ENCODE measurements at regions not wholly inside any gene's neighbourhood (a gene's known extent, or its start where the extent isn't known, plus 50 kb on each side); places are given as distances from the start of the nearest gene placed in this dataset.
A peak's percentile ranks its signal among the peaks of the same experiment; 100 is the strongest.
"Not testable (repeated sequence)": the region's sequence is repeated elsewhere in the genome, so short reads cannot be mapped to it uniquely, and the experiment has no call there.

DNA sequence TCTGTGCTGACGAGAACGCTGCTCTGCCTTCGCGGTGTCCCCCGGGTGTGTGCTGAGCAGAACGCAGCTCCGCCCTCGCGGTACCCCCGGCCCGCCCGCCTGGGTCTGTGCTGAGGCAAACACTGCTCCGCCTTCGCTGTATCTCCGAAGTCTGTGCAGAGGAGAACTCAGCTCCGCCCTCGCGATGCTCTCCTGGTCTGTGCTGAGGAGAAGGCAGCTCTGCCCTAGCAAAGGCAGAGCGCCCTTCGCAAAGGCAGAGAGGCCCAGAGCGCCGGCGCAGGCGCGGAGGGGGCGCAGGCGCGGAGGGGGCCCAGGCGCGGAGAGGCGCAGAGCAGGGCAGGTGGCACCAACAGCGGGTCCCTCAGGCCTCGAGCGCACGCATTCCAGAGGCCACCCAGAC is 1503.6 kb downstream of the FOXD4L5 start:
- H3K36me3 ChIP-seq (ENCODE audit: control insufficient read depth, insufficient read depth, low read length); H3K27me3 ChIP-seq (ENCODE audit: control insufficient read depth, insufficient read depth, low read length); H2AFZ ChIP-seq (ENCODE audit: low read length); H3K4me3 ChIP-seq (replicated peaks in 1 of 4; ENCODE audit: control extremely low read depth in 1 of 4, insufficient read depth in 1 of 4, low read depth in 3 of 4, low read length in 4 of 4); H3K9me3 ChIP-seq (ENCODE audit: control insufficient read depth, insufficient read depth, low read depth, low read length); H3K27ac ChIP-seq (ENCODE audit: insufficient read depth, low read length); H4K20me1 ChIP-seq (ENCODE audit: control insufficient read depth, extremely low read depth, insufficient read depth, low read length); H3K4me1 ChIP-seq (ENCODE audit: control insufficient read depth, extremely low read depth, insufficient read depth, low read length); H3K79me2 ChIP-seq (ENCODE audit: control insufficient read depth, insufficient read depth, low read length); H3K4me2 ChIP-seq (ENCODE audit: extremely low read depth, insufficient read depth, low read length); H3K9ac ChIP-seq (ENCODE audit: insufficient read depth, low read length): not testable (repeated sequence)
- peak in 1 of 2 donors; percentile 4 for DNase-seq (ENCODE audit: low read depth in 2 of 2)

DNA sequence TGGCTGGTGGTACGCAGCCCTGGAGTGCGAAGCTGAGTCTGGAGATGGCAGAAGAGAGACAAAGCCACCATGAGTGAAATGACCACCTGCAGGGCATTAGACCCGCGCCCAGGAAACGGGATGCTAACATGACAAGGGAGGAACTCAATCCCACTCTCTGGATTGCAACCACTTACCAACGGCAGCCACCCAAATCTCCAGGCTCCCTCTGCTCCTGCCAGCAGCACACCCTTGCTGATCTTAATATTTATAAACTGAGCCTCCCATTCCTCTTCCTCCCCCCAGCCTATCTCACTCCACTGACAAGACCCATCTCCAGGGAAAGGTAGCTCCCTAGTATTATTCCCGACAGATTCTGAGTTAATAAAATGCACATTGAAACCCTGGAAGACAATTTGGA is 1508.8 kb downstream of the FOXD4L5 start:
- not testable (repeated sequence) for H3K79me2 ChIP-seq (ENCODE audit: control insufficient read depth, insufficient read depth, low read length); H3K4me3 ChIP-seq (replicated peaks in 1 of 4; ENCODE audit: control extremely low read depth in 1 of 4, insufficient read depth in 1 of 4, low read depth in 3 of 4, low read length in 4 of 4); H3K4me2 ChIP-seq (ENCODE audit: extremely low read depth, insufficient read depth, low read length); H3K27ac ChIP-seq (ENCODE audit: insufficient read depth, low read length); H4K20me1 ChIP-seq (ENCODE audit: control insufficient read depth, extremely low read depth, insufficient read depth, low read length); H3K9ac ChIP-seq (ENCODE audit: insufficient read depth, low read length); H3K9me3 ChIP-seq (ENCODE audit: control insufficient read depth, insufficient read depth, low read depth, low read length); H3K27me3 ChIP-seq (ENCODE audit: control insufficient read depth, insufficient read depth, low read length); H2AFZ ChIP-seq (ENCODE audit: low read length); DNase-seq (ENCODE audit: low read depth in 2 of 2); H3K4me1 ChIP-seq (ENCODE audit: control insufficient read depth, extremely low read depth, insufficient read depth, low read length); H3K36me3 ChIP-seq (ENCODE audit: control insufficient read depth, insufficient read depth, low read length)

DNA sequence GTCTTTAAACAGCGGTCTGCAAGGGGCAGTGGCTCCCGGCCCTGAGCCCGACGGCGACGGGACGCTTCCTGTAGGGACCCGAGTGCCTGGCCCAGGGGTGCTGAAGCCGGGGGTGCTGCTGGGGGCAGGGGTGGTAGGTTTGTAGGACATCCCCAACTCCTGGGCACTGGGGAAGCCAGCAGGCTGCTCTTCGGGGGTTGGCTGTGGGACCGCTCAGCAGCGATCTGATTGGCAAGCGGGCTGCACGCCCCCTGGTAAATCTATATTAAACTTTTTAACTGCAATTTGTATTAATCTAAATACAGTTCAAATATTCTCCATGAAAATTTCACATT is 1510.0 kb downstream of the FOXD4L5 start:
- not testable (repeated sequence) for H3K4me2 ChIP-seq (ENCODE audit: extremely low read depth, insufficient read depth, low read length); H3K79me2 ChIP-seq (ENCODE audit: control insufficient read depth, insufficient read depth, low read length); H3K9me3 ChIP-seq (ENCODE audit: control insufficient read depth, insufficient read depth, low read depth, low read length); H3K9ac ChIP-seq (ENCODE audit: insufficient read depth, low read length); H3K27ac ChIP-seq (ENCODE audit: insufficient read depth, low read length); H3K4me3 ChIP-seq (replicated peaks in 1 of 4; ENCODE audit: control extremely low read depth in 1 of 4, insufficient read depth in 1 of 4, low read depth in 3 of 4, low read length in 4 of 4); H3K4me1 ChIP-seq (ENCODE audit: control insufficient read depth, extremely low read depth, insufficient read depth, low read length); DNase-seq (ENCODE audit: low read depth in 2 of 2); H4K20me1 ChIP-seq (ENCODE audit: control insufficient read depth, extremely low read depth, insufficient read depth, low read length); H3K36me3 ChIP-seq (ENCODE audit: control insufficient read depth, insufficient read depth, low read length); H2AFZ ChIP-seq (ENCODE audit: low read length); H3K27me3 ChIP-seq (ENCODE audit: control insufficient read depth, insufficient read depth, low read length)

DNA sequence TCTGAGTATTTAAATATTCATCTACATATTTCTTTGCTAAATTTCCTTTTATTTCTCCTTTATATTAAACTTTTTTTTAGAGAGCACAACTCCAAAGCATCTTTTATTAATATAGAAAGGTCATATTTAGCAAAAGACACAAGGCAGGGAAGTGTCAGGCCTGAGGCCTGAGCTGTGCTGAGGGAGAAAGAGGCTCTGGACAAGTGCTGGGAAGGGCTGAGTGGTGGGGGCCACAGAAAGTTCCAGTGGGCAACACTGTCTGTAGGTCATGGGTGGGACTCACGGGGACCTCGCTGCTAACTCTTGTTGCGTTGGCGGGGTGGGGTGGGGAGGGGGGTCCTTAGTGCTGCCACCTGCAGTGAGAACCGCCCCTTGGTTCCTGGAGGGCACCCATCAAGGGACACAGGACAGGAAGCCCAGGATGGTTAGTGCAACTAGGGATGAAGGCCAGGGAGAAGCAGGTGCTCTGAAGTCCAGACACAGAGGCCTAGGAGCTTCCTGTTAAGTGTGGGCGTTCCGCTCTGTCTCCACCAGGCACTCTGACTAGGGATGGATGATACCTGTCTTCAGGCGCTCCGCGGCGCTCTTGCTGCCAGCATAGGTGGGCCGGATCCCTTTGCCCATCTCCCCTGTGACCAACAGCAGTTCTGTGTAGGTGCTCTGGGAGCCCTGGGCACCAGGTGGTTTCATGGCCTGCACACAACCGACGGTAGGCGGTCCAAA is 1510.5 kb downstream of the FOXD4L5 start:
- H3K4me2 ChIP-seq (ENCODE audit: extremely low read depth, insufficient read depth, low read length); H3K9me3 ChIP-seq (ENCODE audit: control insufficient read depth, insufficient read depth, low read depth, low read length); H3K9ac ChIP-seq (ENCODE audit: insufficient read depth, low read length); DNase-seq (ENCODE audit: low read depth in 2 of 2); H3K4me3 ChIP-seq (replicated peaks in 1 of 4; ENCODE audit: control extremely low read depth in 1 of 4, insufficient read depth in 1 of 4, low read depth in 3 of 4, low read length in 4 of 4); H3K4me1 ChIP-seq (ENCODE audit: control insufficient read depth, extremely low read depth, insufficient read depth, low read length); H3K79me2 ChIP-seq (ENCODE audit: control insufficient read depth, insufficient read depth, low read length); H3K27ac ChIP-seq (ENCODE audit: insufficient read depth, low read length); H3K27me3 ChIP-seq (ENCODE audit: control insufficient read depth, insufficient read depth, low read length); H4K20me1 ChIP-seq (ENCODE audit: control insufficient read depth, extremely low read depth, insufficient read depth, low read length); H3K36me3 ChIP-seq (ENCODE audit: control insufficient read depth, insufficient read depth, low read length); H2AFZ ChIP-seq (ENCODE audit: low read length): not testable (repeated sequence)

DNA sequence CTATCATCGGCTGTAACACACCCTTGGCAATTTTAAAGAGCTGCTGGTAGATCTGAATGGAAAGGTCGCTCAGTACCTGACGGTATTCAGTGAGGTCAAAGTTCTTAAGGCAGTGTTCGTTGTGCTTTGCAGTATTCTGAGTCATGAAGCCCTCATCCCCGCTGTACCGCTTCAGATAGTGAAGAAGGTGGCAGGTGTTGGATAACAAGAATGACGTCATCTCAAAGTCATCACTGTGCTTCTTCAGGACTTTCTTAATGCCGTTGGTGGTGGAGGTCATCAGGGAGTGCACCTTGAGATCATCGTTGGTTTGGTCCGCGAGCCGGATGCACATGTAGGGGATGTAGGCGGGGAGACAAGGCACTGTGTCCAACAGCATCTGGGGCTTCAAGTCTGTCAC is 1522.8 kb downstream of the FOXD4L5 start:
- not testable (repeated sequence) for H3K4me3 ChIP-seq (replicated peaks in 1 of 4; ENCODE audit: control extremely low read depth in 1 of 4, insufficient read depth in 1 of 4, low read depth in 3 of 4, low read length in 4 of 4); H3K27me3 ChIP-seq (ENCODE audit: control insufficient read depth, insufficient read depth, low read length); DNase-seq (ENCODE audit: low read depth in 2 of 2); H3K36me3 ChIP-seq (ENCODE audit: control insufficient read depth, insufficient read depth, low read length); H3K9ac ChIP-seq (ENCODE audit: insufficient read depth, low read length); H3K9me3 ChIP-seq (ENCODE audit: control insufficient read depth, insufficient read depth, low read depth, low read length); H3K27ac ChIP-seq (ENCODE audit: insufficient read depth, low read length); H3K79me2 ChIP-seq (ENCODE audit: control insufficient read depth, insufficient read depth, low read length); H2AFZ ChIP-seq (ENCODE audit: low read length); H3K4me2 ChIP-seq (ENCODE audit: extremely low read depth, insufficient read depth, low read length); H3K4me1 ChIP-seq (ENCODE audit: control insufficient read depth, extremely low read depth, insufficient read depth, low read length); H4K20me1 ChIP-seq (ENCODE audit: control insufficient read depth, extremely low read depth, insufficient read depth, low read length)

DNA sequence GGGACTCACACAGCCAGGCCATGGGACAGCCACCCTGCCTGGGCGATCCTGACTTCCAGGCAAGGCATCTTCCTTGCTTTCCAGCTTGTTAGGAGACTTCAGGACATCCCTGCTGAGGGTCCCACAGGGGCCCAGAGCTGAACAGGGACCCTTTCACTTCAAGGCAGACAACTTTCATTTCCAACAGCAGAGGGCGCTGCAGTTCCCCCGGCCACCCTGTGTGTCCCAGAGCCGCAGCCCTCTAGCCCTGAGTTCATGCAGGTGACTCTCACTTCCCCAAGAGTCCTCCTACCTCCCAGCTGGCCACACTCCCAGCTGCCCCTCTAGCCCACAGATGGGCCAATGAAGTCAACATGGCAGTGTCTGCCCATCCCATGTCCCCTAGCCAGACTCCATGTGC is 1556.0 kb downstream of the FOXD4L5 start:
- H3K9me3 ChIP-seq (ENCODE audit: control insufficient read depth, insufficient read depth, low read depth, low read length); H3K79me2 ChIP-seq (ENCODE audit: control insufficient read depth, insufficient read depth, low read length); DNase-seq (ENCODE audit: low read depth in 2 of 2); H3K9ac ChIP-seq (ENCODE audit: insufficient read depth, low read length); H3K4me3 ChIP-seq (replicated peaks in 1 of 4; ENCODE audit: control extremely low read depth in 1 of 4, insufficient read depth in 1 of 4, low read depth in 3 of 4, low read length in 4 of 4); H4K20me1 ChIP-seq (ENCODE audit: control insufficient read depth, extremely low read depth, insufficient read depth, low read length); H3K36me3 ChIP-seq (ENCODE audit: control insufficient read depth, insufficient read depth, low read length); H3K27ac ChIP-seq (ENCODE audit: insufficient read depth, low read length); H3K4me1 ChIP-seq (ENCODE audit: control insufficient read depth, extremely low read depth, insufficient read depth, low read length); H3K27me3 ChIP-seq (ENCODE audit: control insufficient read depth, insufficient read depth, low read length); H3K4me2 ChIP-seq (ENCODE audit: extremely low read depth, insufficient read depth, low read length); H2AFZ ChIP-seq (ENCODE audit: low read length): not testable (repeated sequence)
